ENCODE measurements at regions not wholly inside any gene's neighbourhood (a gene's known extent, or its start where the extent isn't known, plus 50 kb on each side); places are given as distances from the start of the nearest gene placed in this dataset.

GRCh38 chr3:31077826-31078225 lies 183.4 kb upstream of the GADL1 start:
- DNase-seq, result no peak
- Histone ChIP-seq H3K4me1 (replicated peaks; ENCODE audit: insufficient read depth) (peaks cover 13% of the 10 kb centered on the region), H3K4me2 (no peak overlapping the region), H3K9me2 (ENCODE audit: insufficient read depth) (no peaks in the 10 kb centered on the region), H3K36me3 (ENCODE audit: low read depth) (no peaks in the 10 kb centered on the region), H3K27me3 (ENCODE audit: insufficient read depth, low read depth) (no peaks in the 10 kb centered on the region), H3K4me3 (no peak overlapping the region), H4K20me1 (ENCODE audit: insufficient read depth) (no peaks in the 10 kb centered on the region), H3K27ac (peak overlapping the region; percentile 44; the same call in 1 of the 2 replicates), H3F3A (ENCODE audit: insufficient read depth, low read depth) (peaks cover 11% of the 10 kb centered on the region), H3K79me2 (ENCODE audit: low read depth) (no peaks in the 10 kb centered on the region), H2AFZ (no peak overlapping the region), H3K9me3 (ENCODE audit: insufficient read depth, low read depth) (no peaks in the 10 kb centered on the region)
- TF ChIP-seq CTCF (conservative IDR thresholded peaks at IDR 0.05) (no peak), EZH2 (IDR thresholded peaks at IDR 0.05; ENCODE audit: low read depth) (no peak)
- no TSS peak for BruUV-seq (replicated peaks)
- intact Hi-C loops (cut with micrococcal nuclease; ENCODE audit: unreplicated experiment), result loop anchor here (1.0 to 10.0 kb wide), 3 partner anchors 37 to 209 kb away; no protein-coding TSS in a partner anchor
- CTCF ChIA-PET, result no interaction called here
- POLR2A ChIA-PET (ENCODE audit: unreplicated experiment), result interaction anchor here (0.6 kb wide), 1 partner anchor 78 kb away, joined by 5 read pairs; no protein-coding TSS in a partner anchor

GRCh38 chr3:31079689-31080088 lies 185.2 kb upstream of the GADL1 start:
- POLR2A ChIA-PET (ENCODE audit: unreplicated experiment), result no interaction called here
- H3K9me3 ChIP-seq (ENCODE audit: insufficient read depth, low read depth), result no peaks in the 10 kb centered on the region
- TF ChIP-seq CTCF (conservative IDR thresholded peaks at IDR 0.05), result no peak
- TF ChIP-seq EZH2 (IDR thresholded peaks at IDR 0.05; ENCODE audit: low read depth), result no peak
- no peak overlapping the region for H3K4me3 ChIP-seq
- CTCF ChIA-PET, result no interaction called here
- no peaks in the 10 kb centered on the region for H3K9me2 ChIP-seq (ENCODE audit: insufficient read depth)
- peaks cover 13% of the 10 kb centered on the region for H3K4me1 ChIP-seq (replicated peaks; ENCODE audit: insufficient read depth)
- H2AFZ ChIP-seq, result no peak overlapping the region
- H3K27ac ChIP-seq, result no peak overlapping the region
- no peaks in the 10 kb centered on the region for H3K79me2 ChIP-seq (ENCODE audit: low read depth)
- DNase-seq, result no peak
- no peak overlapping the region for H3K4me2 ChIP-seq
- H3K27me3 ChIP-seq (ENCODE audit: insufficient read depth, low read depth), result no peaks in the 10 kb centered on the region
- H3K36me3 ChIP-seq (ENCODE audit: low read depth), result no peaks in the 10 kb centered on the region
- no TSS peak for BruUV-seq (replicated peaks)
- intact Hi-C loops (cut with micrococcal nuclease; ENCODE audit: unreplicated experiment), result loop anchor here (5.0 to 10.0 kb wide), 2 partner anchors 65 to 208 kb away; no protein-coding TSS in a partner anchor
- H4K20me1 ChIP-seq (ENCODE audit: insufficient read depth), result no peaks in the 10 kb centered on the region
- peaks cover 11% of the 10 kb centered on the region for H3F3A ChIP-seq (ENCODE audit: insufficient read depth, low read depth)

DNA sequence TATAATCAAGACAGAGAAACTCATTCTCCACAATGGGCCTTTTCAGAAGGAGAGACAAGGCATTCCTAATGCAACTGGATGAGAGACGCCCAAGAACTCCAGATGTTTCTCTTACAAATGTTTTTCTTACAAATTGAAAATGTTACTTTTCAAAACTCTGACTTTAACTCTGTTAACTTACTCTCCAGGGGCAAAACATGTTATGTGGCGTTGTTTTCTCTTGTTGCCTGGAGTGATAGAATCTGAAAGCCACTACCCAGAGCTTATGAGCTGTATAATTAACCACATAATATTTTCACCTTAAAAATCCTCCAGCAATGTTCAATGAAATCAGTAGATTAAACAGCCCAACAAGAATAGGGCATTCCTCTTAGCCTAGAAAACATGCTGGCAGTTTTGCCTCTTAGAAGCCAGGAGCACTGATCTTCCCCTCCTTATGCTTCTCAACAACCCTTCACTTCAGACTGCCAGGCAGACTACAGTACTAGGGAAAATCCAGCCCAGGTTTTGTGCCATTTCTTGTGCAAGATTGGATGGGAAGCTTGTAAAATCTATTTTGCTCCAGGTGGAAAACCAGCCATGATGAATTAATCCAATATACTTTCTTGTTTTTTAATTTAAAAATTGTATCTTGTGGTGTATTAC lies 186.7 kb upstream of the GADL1 start:
- Histone ChIP-seq H3K4me3 (no peak overlapping the region), H2AFZ (no peak overlapping the region), H3K9me2 (ENCODE audit: insufficient read depth) (no peaks in the 10 kb centered on the region), H3K27ac (no peak overlapping the region), H3K27me3 (ENCODE audit: insufficient read depth, low read depth) (no peaks in the 10 kb centered on the region), H3K79me2 (ENCODE audit: low read depth) (no peaks in the 10 kb centered on the region), H3K36me3 (ENCODE audit: low read depth) (no peaks in the 10 kb centered on the region), H3F3A (ENCODE audit: insufficient read depth, low read depth) (peaks cover 11% of the 10 kb centered on the region), H3K4me2 (no peak overlapping the region), H4K20me1 (ENCODE audit: insufficient read depth) (no peaks in the 10 kb centered on the region), H3K4me1 (replicated peaks; ENCODE audit: insufficient read depth) (peaks cover 13% of the 10 kb centered on the region), H3K9me3 (ENCODE audit: insufficient read depth, low read depth) (no peaks in the 10 kb centered on the region)
- TF ChIP-seq EZH2 (IDR thresholded peaks at IDR 0.05; ENCODE audit: low read depth) (no peak), CTCF (conservative IDR thresholded peaks at IDR 0.05) (no peak)
- no peak for DNase-seq
- intact Hi-C loops (cut with micrococcal nuclease; ENCODE audit: unreplicated experiment), result no loop called here
- no TSS peak for BruUV-seq (replicated peaks)
- CTCF ChIA-PET, result no interaction called here
- POLR2A ChIA-PET (ENCODE audit: unreplicated experiment), result no interaction called here
